Fibroblast of lung (primary cell): ENCODE measurements at regions not wholly inside any gene's neighbourhood (a gene's known extent, or its start where the extent isn't known, plus 50 kb on each side); places are given as distances from the start of the nearest gene placed in this dataset.

Experiments used
- DNase-seq, 2 donors: peaks; one replicate each; pipeline versions ENCODE4 v3.0.0 to v3.0.0-alpha.2; 2010; ENCODE audit warnings: low read depth in 2 of 2
- H2AFZ ChIP-seq: 2 replicates; pipeline ENCODE4 v1.5.1; 2012; ENCODE audit warnings: low read length, control low read depth, inconsistent platforms
- H3K27ac ChIP-seq: 2 replicates; pipeline ENCODE4 v1.5.1; 2011; ENCODE audit warnings: low read length, control low read depth; ENCODE audit not compliant: insufficient read depth
- H3K27me3 ChIP-seq: 2 replicates; pipeline ENCODE4 v1.5.1; 2011; ENCODE audit warnings: mild to moderate bottlenecking, low read length; ENCODE audit not compliant: control insufficient read depth, insufficient read depth
- H3K36me3 ChIP-seq: 2 replicates; pipeline ENCODE4 v1.5.1; 2011; ENCODE audit warnings: low read length; ENCODE audit not compliant: control insufficient read depth, insufficient read depth
- H3K4me1 ChIP-seq: 2 replicates; pipeline ENCODE4 v1.5.1; 2011; ENCODE audit warnings: low read length; ENCODE audit not compliant: control insufficient read depth, insufficient read depth; ENCODE audit errors: extremely low read depth
- H3K4me2 ChIP-seq: 2 replicates; pipeline ENCODE4 v1.5.1; 2011; ENCODE audit warnings: low read length, control low read depth; ENCODE audit not compliant: insufficient read depth; ENCODE audit errors: extremely low read depth
- H3K4me3 ChIP-seq, 4 experiments: fragments of 200-600 bp in 1 of 4; sonication (generic) in 1 of 4; replicated peaks in 1 of 4; 2 replicates each; pipeline ENCODE4 v1.5.1; 2011 to 2016; ENCODE audit warnings: low read length in 4 of 4, low read depth in 3 of 4, mild to moderate bottlenecking in 3 of 4, control low read depth in 2 of 4, inconsistent platforms in 1 of 4, mixed read lengths in 1 of 4; ENCODE audit not compliant: insufficient read depth in 1 of 4; ENCODE audit errors: control extremely low read depth in 1 of 4
- H3K79me2 ChIP-seq: 2 replicates; pipeline ENCODE4 v1.5.1; 2012; ENCODE audit warnings: mild to moderate bottlenecking, low read length, inconsistent platforms; ENCODE audit not compliant: control insufficient read depth, insufficient read depth
- H3K9ac ChIP-seq: 2 replicates; pipeline ENCODE4 v1.5.1; 2011; ENCODE audit warnings: mild to moderate bottlenecking, low read length, control low read depth; ENCODE audit not compliant: insufficient read depth
- H3K9me3 ChIP-seq: 2 replicates; pipeline ENCODE4 v1.5.1; 2012; ENCODE audit warnings: low read depth, low read length; ENCODE audit not compliant: control insufficient read depth, insufficient read depth
- H4K20me1 ChIP-seq: 2 replicates; pipeline ENCODE4 v1.5.1; 2011; ENCODE audit warnings: low read length; ENCODE audit not compliant: control insufficient read depth, insufficient read depth; ENCODE audit errors: extremely low read depth
- EZH2 ChIP-seq: IDR thresholded peaks from 2 replicates; pipeline ENCODE4 v1.5.1; 2012; ENCODE audit warnings: low read length, control low read depth, mild to moderate bottlenecking; ENCODE audit errors: missing control alignments
- TF ChIP-seq, protein P1 (sequence below), 2 donors: IDR thresholded peaks in 1 of 2; conservative IDR thresholded peaks in 1 of 2; 1 replicate in 1 of 2; 2 replicates in 1 of 2; pipeline ENCODE4 v1.5.1; 2011 to 2012; ENCODE audit warnings: low read length in 2 of 2, control low read depth in 1 of 2, inconsistent platforms in 1 of 2, low read depth in 1 of 2, mild to moderate bottlenecking in 1 of 2

GRCh38 chr12:102601621-102602020, 121.3 kb upstream of the IGF1 start:
- Histone ChIP-seq H3K27me3 (no peaks in the 10 kb centered on the region), H3K4me2 (no peak overlapping the region), H3K9me3 (no peaks in the 10 kb centered on the region), H3K4me1 (no peaks in the 10 kb centered on the region), H3K79me2 (no peaks in the 10 kb centered on the region), H3K36me3 (no peaks in the 10 kb centered on the region), H4K20me1 (no peaks in the 10 kb centered on the region), H3K27ac (no peak overlapping the region), H3K9ac (no peak overlapping the region), H2AFZ (no peak overlapping the region), H3K4me3 (no peak overlapping the region)
- TF ChIP-seq EZH2, result no peak
- TF ChIP-seq, protein P1, sequence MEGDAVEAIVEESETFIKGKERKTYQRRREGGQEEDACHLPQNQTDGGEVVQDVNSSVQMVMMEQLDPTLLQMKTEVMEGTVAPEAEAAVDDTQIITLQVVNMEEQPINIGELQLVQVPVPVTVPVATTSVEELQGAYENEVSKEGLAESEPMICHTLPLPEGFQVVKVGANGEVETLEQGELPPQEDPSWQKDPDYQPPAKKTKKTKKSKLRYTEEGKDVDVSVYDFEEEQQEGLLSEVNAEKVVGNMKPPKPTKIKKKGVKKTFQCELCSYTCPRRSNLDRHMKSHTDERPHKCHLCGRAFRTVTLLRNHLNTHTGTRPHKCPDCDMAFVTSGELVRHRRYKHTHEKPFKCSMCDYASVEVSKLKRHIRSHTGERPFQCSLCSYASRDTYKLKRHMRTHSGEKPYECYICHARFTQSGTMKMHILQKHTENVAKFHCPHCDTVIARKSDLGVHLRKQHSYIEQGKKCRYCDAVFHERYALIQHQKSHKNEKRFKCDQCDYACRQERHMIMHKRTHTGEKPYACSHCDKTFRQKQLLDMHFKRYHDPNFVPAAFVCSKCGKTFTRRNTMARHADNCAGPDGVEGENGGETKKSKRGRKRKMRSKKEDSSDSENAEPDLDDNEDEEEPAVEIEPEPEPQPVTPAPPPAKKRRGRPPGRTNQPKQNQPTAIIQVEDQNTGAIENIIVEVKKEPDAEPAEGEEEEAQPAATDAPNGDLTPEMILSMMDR (conservative IDR thresholded peaks at IDR 0.05 in 1 of 2, IDR thresholded peaks at IDR 0.05 in 1 of 2; ENCODE audit: low read depth in 1 of 2, low read length in 2 of 2), result no peak
- no peak for DNase-seq

GRCh38 chr12:102596687-102597086, 116.3 kb upstream of the IGF1 start:
- Histone ChIP-seq H3K4me3 (no peak overlapping the region), H3K27me3 (no peaks in the 10 kb centered on the region), H3K9me3 (no peaks in the 10 kb centered on the region), H3K79me2 (no peaks in the 10 kb centered on the region), H3K4me1 (no peaks in the 10 kb centered on the region), H3K27ac (no peak overlapping the region), H2AFZ (no peak overlapping the region), H3K4me2 (no peak overlapping the region), H3K9ac (no peak overlapping the region), H4K20me1 (no peaks in the 10 kb centered on the region), H3K36me3 (no peaks in the 10 kb centered on the region)
- no peak for TF ChIP-seq EZH2
- TF ChIP-seq, protein P1 (conservative IDR thresholded peaks at IDR 0.05 in 1 of 2, IDR thresholded peaks at IDR 0.05 in 1 of 2; ENCODE audit: low read depth in 1 of 2, low read length in 2 of 2), result no peak
- no peak for DNase-seq

DNA sequence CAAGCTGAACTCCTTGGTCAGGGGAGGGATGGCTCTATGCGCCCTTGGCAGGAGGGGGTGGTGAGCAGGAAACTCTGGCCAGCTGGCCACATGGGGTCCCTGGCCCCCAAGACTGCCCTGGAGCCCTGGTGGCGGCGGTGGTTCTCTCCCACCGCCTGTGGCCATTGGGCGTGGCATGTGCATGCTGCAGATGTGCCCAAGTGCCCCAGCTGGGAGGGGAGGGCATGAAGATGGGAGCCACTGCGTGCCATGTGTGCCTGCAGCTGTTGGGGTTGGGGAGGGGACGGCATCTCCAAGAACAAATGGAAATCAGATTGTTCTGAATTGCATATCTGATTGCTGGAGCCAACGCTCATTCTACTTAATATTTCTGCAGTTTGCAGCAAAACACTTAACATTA, 115.7 kb upstream of the IGF1 start:
- no peaks in the 10 kb centered on the region for H3K36me3 ChIP-seq
- no peaks in the 10 kb centered on the region for H3K27me3 ChIP-seq
- H3K9ac ChIP-seq, result no peak overlapping the region
- no peak for TF ChIP-seq EZH2
- TF ChIP-seq, protein P1 (conservative IDR thresholded peaks at IDR 0.05 in 1 of 2, IDR thresholded peaks at IDR 0.05 in 1 of 2; ENCODE audit: low read depth in 1 of 2, low read length in 2 of 2), result no peak
- H3K4me1 ChIP-seq, result no peaks in the 10 kb centered on the region
- no peaks in the 10 kb centered on the region for H4K20me1 ChIP-seq
- no peak overlapping the region for H3K4me3 ChIP-seq
- H2AFZ ChIP-seq, result no peak overlapping the region
- no peak for DNase-seq
- H3K4me2 ChIP-seq, result no peak overlapping the region
- no peaks in the 10 kb centered on the region for H3K79me2 ChIP-seq
- no peak overlapping the region for H3K27ac ChIP-seq
- no peaks in the 10 kb centered on the region for H3K9me3 ChIP-seq
